Progenitor cell of endocrine pancreas (in vitro differentiated cells): ENCODE measurements at regions not wholly inside any gene's neighbourhood (a gene's known extent, or its start where the extent isn't known, plus 50 kb on each side); places are given as distances from the start of the nearest gene placed in this dataset.

Experiments
- DNase-seq: peaks from one replicate; pipeline ENCODE4 v3.0.0; 2021; ENCODE audit warnings: low spot score; ENCODE audit not compliant: unreplicated experiment
- H3K27ac Mint-ChIP-seq: 2 replicates; pipeline ENCODE4 v1.8.0; 2021; ENCODE audit warnings: mild to moderate bottlenecking, moderate library complexity, mixed read lengths
- H3K27me3 Mint-ChIP-seq: 2 replicates; pipeline ENCODE4 v1.8.0; 2021; ENCODE audit warnings: mixed read lengths
- H3K36me3 Mint-ChIP-seq: 2 replicates; pipeline ENCODE4 v1.8.0; 2022; ENCODE audit warnings: mixed read lengths; ENCODE audit not compliant: insufficient read depth
- H3K4me1 Mint-ChIP-seq: 2 replicates; pipeline ENCODE4 v1.8.0; 2021; ENCODE audit warnings: low read depth, mixed read lengths
- H3K4me3 Mint-ChIP-seq: 2 replicates; pipeline ENCODE4 v1.8.0; 2021; ENCODE audit warnings: low read depth, mild to moderate bottlenecking, moderate library complexity, mixed read lengths
- H3K9me3 Mint-ChIP-seq: 2 replicates; pipeline ENCODE4 v1.8.0; 2021; ENCODE audit warnings: low read depth, mixed read lengths
- CTCF ChIP-seq: fragments of 200-600 bp; sonication (generic); IDR thresholded peaks from one replicate; pipeline ENCODE4 v1.5.0; 2021; ENCODE audit warnings: antibody characterized with exemption, mild to moderate bottlenecking; ENCODE audit not compliant: unreplicated experiment
- microRNA-seq: library from miRNA; unstranded; fragments of <30 nt; microRNA quantifications from one replicate; pipeline ENCODE4 v1.1.0, GENCODE V29; 2020; ENCODE audit warnings: borderline number of aligned reads; ENCODE audit not compliant: unreplicated experiment

GRCh38 chr3:175861916-175862315 lies 1002.8 kb downstream of the NAALADL2 start:
- H3K27ac Mint-ChIP-seq, result no peak overlapping the region
- no peaks in the 10 kb centered on the region for H3K36me3 Mint-ChIP-seq
- H3K4me1 Mint-ChIP-seq, result peaks cover 6% of the 10 kb centered on the region
- DNase-seq, result no peak
- no peak overlapping the region for H3K4me3 Mint-ChIP-seq
- H3K27me3 Mint-ChIP-seq, result no peaks in the 10 kb centered on the region
- no peak for TF ChIP-seq CTCF
- H3K9me3 Mint-ChIP-seq, result peaks cover 4% of the 10 kb centered on the region

Small RNA genes in the stretch of these regions (microRNA-seq; reads per million reads assigned to microRNA genes)
- 10.7 reads per million, percentile 19 among the genes with 10 or more reads in this experiment for gene MIR7977
